DND-41 (cell line): ENCODE measurements at regions not wholly inside any gene's neighbourhood (a gene's known extent, or its start where the extent isn't known, plus 50 kb on each side); places are given as distances from the start of the nearest gene placed in this dataset.

Experiments used
- CTCF ChIP-seq: IDR thresholded peaks from 2 replicates; pipeline ENCODE4 v1.5.1; 2012; ENCODE audit warnings: borderline replicate concordance, low read length, moderate library complexity, mild to moderate bottlenecking; ENCODE audit not compliant: poor library complexity, severe bottlenecking; ENCODE audit errors: extremely low read depth
- EZH2 ChIP-seq: IDR thresholded peaks from 3 replicates; pipeline ENCODE4 v1.6.1; 2012; ENCODE audit warnings: borderline replicate concordance, low read depth, mild to moderate bottlenecking, moderate library complexity, low read length, inconsistent platforms; ENCODE audit not compliant: severe bottlenecking

GRCh38 chr12:86669010-86669409 is 412.8 kb upstream of the MGAT4C start:
- TF ChIP-seq CTCF: no peak
- TF ChIP-seq EZH2: no peak
